SK-N-SH (cell line): ENCODE measurements at regions not wholly inside any gene's neighbourhood (a gene's known extent, or its start where the extent isn't known, plus 50 kb on each side); places are given as distances from the start of the nearest gene placed in this dataset.
"Not testable (repeated sequence)": the region's sequence is repeated elsewhere in the genome, so short reads cannot be mapped to it uniquely, and the experiment has no call there.

Experiments
- CTCF ChIA-PET: fragments of 300-600, 350-600 bp; formaldehyde crosslinking; extraction: SDS; loops from one replicate; lab custom pipeline; 2021; lab: Yijun Ruan, JAX
- POLR2A ChIA-PET: fragments of 350-600 bp; sonication (Branson Sonifier 250); formaldehyde crosslinking; extraction: SDS; loops from one replicate; lab custom pipeline; 2020; ENCODE audit warnings: antibody characterized with exemption, inconsistent platforms; lab: Yijun Ruan, JAX
- DNase-seq: peaks from one replicate; pipeline ENCODE4 v3.0.0; 2012
- H2AFZ ChIP-seq: fragments of 200-600 bp; sonication (generic); 2 replicates; pipeline ENCODE4 v1.8.1; 2016; ENCODE audit warnings: antibody characterized with exemption, mild to moderate bottlenecking, low read depth
- H3F3A ChIP-seq: fragments of 200-600 bp; sonication (generic); replicated peaks from 2 replicates; pipeline ENCODE3; 2016; ENCODE audit warnings: antibody characterized with exemption, mild to moderate bottlenecking; ENCODE audit not compliant: insufficient read depth
- H3K27ac ChIP-seq, 2 experiments: fragments of 200-500 bp in 1 of 2; fragments of 200-600 bp in 1 of 2; sonication (Bioruptor generic) in 1 of 2; sonication (generic), shearing (Covaris generic) in 1 of 2; 2 replicates each; pipeline versions ENCODE4 v1.5.1 to v1.6.1; 2014 to 2016; ENCODE audit warnings: low read depth in 2 of 2, inconsistent platforms in 1 of 2, low read length in 1 of 2, mild to moderate bottlenecking in 1 of 2, mixed read lengths in 1 of 2
- H3K27me3 ChIP-seq: fragments of 200-600 bp; sonication (generic), shearing (Covaris generic); 2 replicates; pipeline ENCODE4 v1.6.1; 2016; ENCODE audit warnings: mixed run types; ENCODE audit not compliant: insufficient read depth
- H3K36me3 ChIP-seq, 2 experiments: fragments of 200-500 bp in 1 of 2; fragments of 200-600 bp in 1 of 2; sonication (Bioruptor generic) in 1 of 2; sonication (generic) in 1 of 2; replicated peaks in 1 of 2; 2 replicates each; pipeline versions ENCODE3 to v1.5.1; 2014 to 2016; ENCODE audit warnings: low read length in 1 of 2, mild to moderate bottlenecking in 1 of 2; ENCODE audit not compliant: insufficient read depth in 2 of 2, control insufficient read depth in 1 of 2
- H3K4me1 ChIP-seq, 2 experiments: fragments of 200-500 bp in 1 of 2; fragments of 200-600 bp in 1 of 2; sonication (Bioruptor generic) in 1 of 2; sonication (generic), shearing (Covaris generic) in 1 of 2; 2 replicates each; pipeline versions ENCODE4 v1.5.1 to v1.6.1; 2014 to 2016; ENCODE audit warnings: low read depth in 1 of 2, low read length in 1 of 2, mixed run types in 1 of 2; ENCODE audit not compliant: insufficient read depth in 2 of 2, control insufficient read depth in 1 of 2
- H3K4me2 ChIP-seq: fragments of 200-600 bp; sonication (generic), shearing (Covaris generic); 2 replicates; pipeline ENCODE4 v1.6.1; 2017; ENCODE audit warnings: mixed run types
- H3K4me3 ChIP-seq, 2 experiments: fragments of 200-500 bp in 1 of 2; fragments of 200-600 bp in 1 of 2; sonication (Bioruptor generic) in 1 of 2; sonication (generic), shearing (Covaris generic) in 1 of 2; 2 replicates each; pipeline versions ENCODE4 v1.5.1 to v1.8.1; 2014 to 2016; ENCODE audit warnings: low read depth in 2 of 2, inconsistent platforms in 1 of 2, low read length in 1 of 2, mild to moderate bottlenecking in 1 of 2, mixed read lengths in 1 of 2, moderate library complexity in 1 of 2
- H3K79me2 ChIP-seq: fragments of 200-600 bp; sonication (generic); 2 replicates; pipeline ENCODE4 v1.8.1; 2017; ENCODE audit warnings: mild to moderate bottlenecking; ENCODE audit not compliant: insufficient read depth
- H3K9ac ChIP-seq: fragments of 200-600 bp; sonication (generic); 2 replicates; pipeline ENCODE4 v1.6.1; 2017; ENCODE audit warnings: mixed run types
- H3K9me2 ChIP-seq: fragments of 200-600 bp; sonication (generic); 2 replicates; pipeline ENCODE4 v1.6.1; 2017; ENCODE audit warnings: mixed run types
- H3K9me3 ChIP-seq: fragments of 200-600 bp; sonication (generic); 2 replicates; pipeline ENCODE4 v1.6.1; 2017; ENCODE audit warnings: mixed run types, mild to moderate bottlenecking, moderate library complexity
- H4K20me1 ChIP-seq: fragments of 200-600 bp; sonication (generic); 2 replicates; pipeline ENCODE4 v1.6.1; 2017; ENCODE audit warnings: mild to moderate bottlenecking, mixed run types; ENCODE audit not compliant: insufficient read depth
- ELF1 ChIP-seq: IDR thresholded peaks from 2 replicates; pipeline ENCODE4 v1.4.0; 2012
- EP300 ChIP-seq, 2 experiments: IDR thresholded peaks; 2 replicates each; pipeline versions ENCODE4 v1.4.0 to v1.6.1; 2012; ENCODE audit warnings: borderline replicate concordance in 1 of 2, low read depth in 1 of 2, low read length in 1 of 2
- EZH2phosphoT487 ChIP-seq: fragments of 200-600 bp; sonication (generic); IDR thresholded peaks from 2 replicates; pipeline ENCODE4 v1.6.1; 2017; ENCODE audit warnings: low read depth, mixed run types, mild to moderate bottlenecking, antibody characterized with exemption, moderate library complexity, borderline replicate concordance
- FOXM1 ChIP-seq: IDR thresholded peaks from 2 replicates; pipeline ENCODE4 v1.4.0; 2012; ENCODE audit warnings: low read depth, mild to moderate bottlenecking
- GABPA ChIP-seq: IDR thresholded peaks from 2 replicates; pipeline ENCODE4 v1.4.0; 2012; ENCODE audit warnings: low read depth, mild to moderate bottlenecking
- MEF2A ChIP-seq: IDR thresholded peaks from 2 replicates; pipeline ENCODE4 v1.4.0; 2012; ENCODE audit warnings: low read depth, borderline replicate concordance
- NFIC ChIP-seq: IDR thresholded peaks from 2 replicates; pipeline ENCODE4 v1.4.0; 2012; ENCODE audit warnings: borderline replicate concordance
- NRF1 ChIP-seq: IDR thresholded peaks from 2 replicates; pipeline ENCODE4 v1.6.1; 2012; ENCODE audit warnings: low read depth, mild to moderate bottlenecking, low read length
- RAD21 ChIP-seq: IDR thresholded peaks from 2 replicates; pipeline ENCODE4 v1.6.1; 2012; ENCODE audit warnings: mild to moderate bottlenecking, low read length
- SIN3A ChIP-seq: IDR thresholded peaks from 2 replicates; pipeline ENCODE4 v1.6.1; 2012; ENCODE audit warnings: low read depth, mild to moderate bottlenecking, low read length, moderate library complexity, borderline replicate concordance
- TAF1 ChIP-seq: IDR thresholded peaks from 2 replicates; pipeline ENCODE4 v1.6.1; 2012; ENCODE audit warnings: low read depth, mild to moderate bottlenecking, low read length, moderate library complexity, borderline replicate concordance
- whole genome bisulfite sequencing: methylation state at CpG from one replicate; pipeline ENCODE4 v1.1.6; 2017; ENCODE audit warnings: low lambda C conversion rate; 5-methylcytosine and 5-hydroxymethylcytosine counted together

DNA sequence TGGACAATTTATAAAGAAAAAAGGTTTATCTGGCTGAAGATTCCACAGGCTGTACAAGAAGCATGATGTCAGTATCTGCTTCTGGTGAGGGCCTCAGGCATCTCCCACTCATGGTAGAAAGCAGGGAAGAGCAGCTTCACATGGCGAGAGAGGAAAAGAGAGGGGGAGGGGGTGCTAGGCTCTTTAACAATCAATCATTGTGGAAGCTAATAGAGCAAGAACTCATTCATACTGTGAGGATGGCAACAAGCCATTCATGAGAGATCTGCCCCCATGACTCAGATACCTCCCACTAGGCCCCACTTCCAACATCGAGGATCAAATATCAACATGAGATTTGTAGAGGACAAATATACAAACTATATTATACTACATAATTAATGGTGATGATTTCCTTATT is 361.9 kb upstream of the FAR2 start:
- CTCF ChIA-PET, result no interaction called here
- no peaks in the 10 kb centered on the region for H3K9me3 ChIP-seq

DNA sequence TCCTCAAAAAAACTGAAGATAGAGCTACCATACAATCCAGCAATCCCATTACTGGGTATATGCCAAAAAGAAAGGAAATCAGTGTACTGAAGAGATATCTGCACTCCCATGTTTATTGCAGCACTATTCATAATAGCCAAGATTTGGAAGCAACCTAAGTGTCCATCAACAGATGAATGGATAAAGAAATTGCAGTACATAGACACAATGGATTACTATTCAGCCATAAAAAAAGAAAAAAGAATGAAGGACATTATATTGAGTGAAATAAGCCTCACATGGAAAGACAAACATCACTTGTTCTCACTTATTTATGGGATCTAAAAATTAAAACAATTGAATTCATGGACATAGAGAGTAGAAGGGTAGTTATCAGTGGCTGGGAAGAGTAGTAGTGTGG is 360.8 kb upstream of the FAR2 start:
- H2AFZ ChIP-seq, H3K27me3 ChIP-seq, H3K36me3 ChIP-seq, H3K9me3 ChIP-seq, POLR2A ChIA-PET, H4K20me1 ChIP-seq, H3K4me1 ChIP-seq, H3F3A ChIP-seq, H3K79me2 ChIP-seq, H3K4me2 ChIP-seq, H3K9ac ChIP-seq, H3K4me3 ChIP-seq, H3K27ac ChIP-seq, DNase-seq, H3K9me2 ChIP-seq: not testable (repeated sequence)
- CTCF ChIA-PET, result interaction anchor here (1.1 kb wide), 1 partner anchor 17 kb away, joined by 3 read pairs; no protein-coding TSS in a partner anchor

More for the DNA sequence above, 361.9 kb upstream of the FAR2 start:
- Histone ChIP-seq H3K27me3 (no peaks in the 10 kb centered on the region), H3K79me2 (no peaks in the 10 kb centered on the region), H3K9ac (no peak overlapping the region), H4K20me1 (no peaks in the 10 kb centered on the region), H3K4me3 (no peak overlapping the region), H3F3A (no peaks in the 10 kb centered on the region), H3K4me2 (no peak overlapping the region), H3K4me1 (no peaks in the 10 kb centered on the region), H2AFZ (no peak overlapping the region), H3K27ac (no peak overlapping the region), H3K36me3 (no peaks in the 10 kb centered on the region), H3K9me2 (no peaks in the 10 kb centered on the region)
- TF ChIP-seq NFIC, result no peak
- no peak for TF ChIP-seq EZH2phosphoT487
- DNase-seq, result no peak
- WGBS, result 78% methylated on average over 2 of the region's 2 CpGs
- POLR2A ChIA-PET, result no interaction called here

DNA sequence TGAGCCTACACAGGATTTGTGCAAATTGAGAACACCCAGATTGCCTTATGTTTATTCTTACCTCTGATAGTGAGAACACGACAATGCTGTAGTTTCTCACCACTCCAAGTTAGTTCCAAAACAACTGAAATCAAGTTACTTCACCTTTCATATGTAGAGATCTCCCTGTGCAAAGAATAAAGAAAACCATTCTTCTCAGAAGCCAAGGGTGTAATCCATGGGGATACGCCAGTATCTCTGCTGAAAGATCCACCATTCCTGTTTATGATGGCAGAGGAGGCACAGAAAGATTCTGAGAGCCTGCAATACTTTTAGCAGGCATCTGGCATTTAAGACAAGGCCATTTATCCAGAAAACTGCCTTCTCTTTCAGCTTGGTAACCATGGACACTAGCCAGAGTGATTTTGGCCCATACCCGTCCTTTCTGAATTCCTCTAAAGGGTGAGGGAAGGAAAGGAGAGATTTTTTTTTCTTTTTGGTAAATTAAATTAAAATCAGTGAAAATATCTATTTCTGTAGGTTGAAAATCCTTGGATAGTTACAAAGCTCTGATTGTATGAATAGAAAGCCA is 355.4 kb upstream of the FAR2 start:
- H3K4me3 ChIP-seq, result no peak overlapping the region
- DNase-seq, result no peak
- no peaks in the 10 kb centered on the region for H4K20me1 ChIP-seq
- 64% methylated on average over 3 of the region's 3 CpGs for WGBS
- H3K27me3 ChIP-seq, result no peaks in the 10 kb centered on the region
- H3K4me2 ChIP-seq, result no peak overlapping the region
- H3K27ac ChIP-seq, result no peak overlapping the region
- no peaks in the 10 kb centered on the region for H3K79me2 ChIP-seq
- H2AFZ ChIP-seq, result no peak overlapping the region
- no peaks in the 10 kb centered on the region for H3K9me2 ChIP-seq
- ChIA-PET POLR2A (interaction anchor here (0.6 kb wide), 1 partner anchor 215 kb away, joined by 4 read pairs; no protein-coding TSS in a partner anchor), CTCF (no interaction called here)
- no peaks in the 10 kb centered on the region for H3K9me3 ChIP-seq
- TF ChIP-seq ELF1, result no peak
- no peak overlapping the region for H3K9ac ChIP-seq
- no peaks in the 10 kb centered on the region for H3F3A ChIP-seq
- H3K36me3 ChIP-seq, result no peaks in the 10 kb centered on the region
- H3K4me1 ChIP-seq, result no peaks in the 10 kb centered on the region

DNA sequence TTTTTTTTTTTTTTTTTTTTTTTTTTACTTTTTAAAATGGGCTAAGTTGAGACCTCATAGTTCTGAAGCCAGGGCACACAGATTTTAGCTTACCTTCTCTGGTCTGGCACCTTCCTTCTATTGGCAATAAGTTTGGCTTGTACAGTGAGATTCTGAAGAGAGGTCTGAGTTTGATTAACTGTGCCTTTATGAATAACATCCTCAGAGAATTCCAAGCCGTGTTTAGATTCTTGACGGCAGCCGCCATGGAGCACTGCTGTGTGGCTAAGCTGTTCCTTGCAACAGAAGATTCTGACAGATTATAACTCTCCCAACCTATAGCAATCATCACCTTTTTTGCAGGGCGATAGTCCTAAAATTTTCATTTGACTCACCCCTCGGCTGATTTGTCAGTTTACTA is 354.9 kb upstream of the FAR2 start:
- H3K36me3 ChIP-seq, result no peaks in the 10 kb centered on the region
- no peaks in the 10 kb centered on the region for H3K79me2 ChIP-seq
- ChIA-PET POLR2A (interaction anchor here (0.6 kb wide), 1 partner anchor 214 kb away, joined by 4 read pairs; no protein-coding TSS in a partner anchor), CTCF (no interaction called here)
- TF ChIP-seq EP300 (IDR thresholded peaks at IDR 0.05; ENCODE audit: borderline replicate concordance in 1 of 2, low read depth in 1 of 2, low read length in 1 of 2) (no peak), NRF1 (no peak), TAF1 (no peak), RAD21 (no peak), ELF1 (no peak), NFIC (no peak), SIN3A (no peak), FOXM1 (no peak), MEF2A (no peak), GABPA (no peak)
- H4K20me1 ChIP-seq, result no peaks in the 10 kb centered on the region
- H3K9ac ChIP-seq, result no peak overlapping the region
- WGBS, result 83% methylated on average over 5 of the region's 5 CpGs
- H3K27me3 ChIP-seq, result no peaks in the 10 kb centered on the region
- H3K4me1 ChIP-seq, result no peaks in the 10 kb centered on the region
- no peak for DNase-seq
- no peak overlapping the region for H3K4me2 ChIP-seq
- H3K9me3 ChIP-seq, result no peaks in the 10 kb centered on the region
- H3F3A ChIP-seq, result no peaks in the 10 kb centered on the region
- no peaks in the 10 kb centered on the region for H3K9me2 ChIP-seq
- H3K4me3 ChIP-seq, result no peak overlapping the region
- H2AFZ ChIP-seq, result no peak overlapping the region
- H3K27ac ChIP-seq, result no peak overlapping the region
